GM18511 (cell line): ENCODE measurements at regions not wholly inside any gene's neighbourhood (a gene's known extent, or its start where the extent isn't known, plus 50 kb on each side); places are given as distances from the start of the nearest gene placed in this dataset.

ENCODE experiments used
- ATAC-seq: cut with Tn5 transposase; IDR thresholded peaks from one replicate; pipeline ENCODE4 v1.9.1; 2021; ENCODE audit warnings: mild to moderate bottlenecking, moderate library complexity; ENCODE audit not compliant: unreplicated experiment

GRCh38 chr20:52787216-52787615 lies 184.9 kb upstream of the TSHZ2 start:
- ATAC-seq: no peak

DNA sequence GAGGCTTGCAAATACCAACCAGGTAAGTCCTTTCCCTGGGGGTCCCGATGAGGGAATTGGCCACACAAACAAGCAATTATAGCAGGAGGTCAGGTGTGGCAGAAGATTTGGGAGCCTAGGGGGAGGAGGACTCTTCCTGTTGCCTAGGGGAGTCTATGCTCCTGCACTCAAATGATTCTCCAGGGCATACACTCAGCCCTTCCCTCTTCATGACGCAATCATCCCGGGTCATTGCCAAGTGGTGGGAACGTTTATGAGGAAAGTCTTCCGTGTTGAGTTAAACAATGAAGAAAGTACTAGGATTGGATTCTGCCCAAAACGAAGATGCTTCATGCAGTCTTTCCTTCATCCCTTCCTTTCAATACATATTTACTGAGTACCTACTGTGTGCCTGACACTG lies 186.5 kb upstream of the TSHZ2 start:
- no peak for ATAC-seq

GRCh38 chr20:52783769-52784168 lies 188.4 kb upstream of the TSHZ2 start:
- ATAC-seq: no peak

- ATAC-seq: no peak
These were observed 191.7 kb upstream of the TSHZ2 start for GRCh38 chr20:52780462-52780861.

GRCh38 chr20:52779125-52779524 lies 193.0 kb upstream of the TSHZ2 start:
- no peak for ATAC-seq

- no peak for ATAC-seq
These were observed 195.0 kb upstream of the TSHZ2 start for GRCh38 chr20:52777171-52777570.

GRCh38 chr20:52775786-52776185 lies 196.4 kb upstream of the TSHZ2 start:
- no peak for ATAC-seq

DNA sequence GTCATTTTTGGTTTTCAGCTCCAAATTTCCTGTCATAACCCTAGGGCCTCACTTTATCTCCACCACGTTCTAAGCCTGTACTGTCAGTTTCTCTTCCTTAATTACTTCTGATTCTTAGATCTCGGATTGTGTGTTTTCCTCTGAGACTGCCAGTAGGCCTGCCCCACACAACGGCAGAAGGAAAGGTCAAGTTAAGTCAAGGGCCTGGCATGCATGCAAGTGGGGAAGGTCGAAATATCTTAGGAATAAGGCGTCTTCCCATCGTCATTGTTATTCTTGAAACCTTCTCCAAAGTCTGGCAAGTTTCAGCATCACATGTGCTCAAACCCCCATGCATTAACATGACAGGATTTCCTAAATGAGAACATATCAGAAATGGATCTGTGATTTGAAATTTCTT lies 203.5 kb upstream of the TSHZ2 start:
- ATAC-seq: no peak

- ATAC-seq: no peak
These were observed 205.3 kb upstream of the TSHZ2 start for GRCh38 chr20:52766645-52767435.

GRCh38 chr20:52763321-52763853 lies 208.8 kb upstream of the TSHZ2 start:
- ATAC-seq: no peak

DNA sequence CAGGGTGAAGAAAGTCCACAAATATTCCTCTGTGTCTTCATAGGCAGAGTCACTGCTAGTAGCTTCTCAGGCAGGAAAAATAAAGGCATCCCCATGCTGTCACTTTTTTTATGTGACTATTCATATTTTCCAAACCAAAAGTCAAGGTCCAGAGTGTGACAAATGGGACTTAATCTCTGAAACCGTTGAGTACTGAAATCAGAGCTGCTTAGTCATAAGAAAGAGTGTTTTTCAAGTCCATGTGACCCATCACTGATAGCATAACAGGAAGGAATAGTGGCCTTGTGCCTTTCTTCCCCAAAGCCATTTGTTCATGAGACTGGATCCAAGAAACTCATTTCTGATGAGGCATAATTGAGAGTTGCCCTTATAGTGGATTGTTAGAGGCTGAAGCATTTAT lies 210.3 kb upstream of the TSHZ2 start:
- ATAC-seq: no peak

DNA sequence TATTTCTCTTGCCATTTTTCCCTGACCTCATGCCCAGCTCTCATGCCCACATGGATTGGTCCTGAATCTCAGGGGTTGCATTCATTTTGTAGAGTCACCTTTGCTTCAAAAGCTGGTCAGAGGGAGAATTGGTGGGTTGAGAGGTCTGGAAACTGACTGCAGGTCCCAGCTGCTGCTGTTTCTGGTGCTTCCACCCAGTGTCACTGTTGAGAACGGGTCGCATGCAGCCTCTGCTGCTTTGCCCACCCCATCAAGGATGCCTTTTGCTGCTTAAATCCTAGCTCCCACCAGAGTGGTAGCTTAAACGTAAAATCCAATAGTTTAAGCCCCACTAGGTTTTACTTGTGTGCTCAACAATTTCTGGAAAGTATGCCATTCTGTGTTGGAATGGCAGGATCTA lies 211.4 kb upstream of the TSHZ2 start:
- no peak for ATAC-seq

DNA sequence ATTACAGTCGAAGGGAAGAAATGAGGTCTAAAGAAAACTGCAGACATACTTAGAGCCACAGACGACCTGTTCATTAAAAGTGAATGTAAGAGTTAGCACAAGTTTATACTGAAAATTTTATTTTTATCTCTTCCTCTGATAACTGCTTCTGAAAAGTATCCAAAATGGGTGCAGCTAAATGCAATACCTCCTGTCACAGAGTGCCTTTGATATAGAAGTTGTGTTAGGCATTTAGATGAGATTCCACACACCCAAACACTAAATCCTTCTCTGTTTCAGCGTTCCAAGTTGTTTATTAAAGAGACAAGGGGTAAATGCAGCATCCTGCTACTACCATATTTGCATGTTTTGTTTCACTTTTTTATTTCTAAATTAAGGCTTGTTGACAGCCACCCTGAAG lies 214.7 kb upstream of the TSHZ2 start:
- ATAC-seq: no peak

DNA sequence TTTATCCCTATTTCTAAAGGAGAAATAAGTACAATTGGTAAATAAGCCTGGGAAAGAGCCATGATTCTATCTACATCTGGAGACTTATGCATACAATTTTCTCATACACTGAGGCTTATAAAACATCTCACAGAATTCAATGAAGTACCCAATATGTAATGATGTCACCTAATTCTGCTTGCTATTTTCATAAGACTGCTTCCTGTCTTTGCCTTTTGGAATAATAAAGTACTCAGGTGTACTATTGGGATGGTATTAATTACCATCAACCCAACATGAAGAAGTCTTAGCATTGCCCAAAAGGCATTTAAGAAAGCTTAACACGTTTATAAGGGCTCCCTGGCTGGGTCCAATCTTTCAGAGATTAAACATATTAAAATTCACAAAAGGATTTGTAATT lies 216.4 kb upstream of the TSHZ2 start:
- no peak for ATAC-seq

- ATAC-seq: no peak
These were observed 217.8 kb upstream of the TSHZ2 start for GRCh38 chr20:52754366-52754765.

- ATAC-seq: no peak
These were observed 220.1 kb upstream of the TSHZ2 start for GRCh38 chr20:52752023-52752422.

DNA sequence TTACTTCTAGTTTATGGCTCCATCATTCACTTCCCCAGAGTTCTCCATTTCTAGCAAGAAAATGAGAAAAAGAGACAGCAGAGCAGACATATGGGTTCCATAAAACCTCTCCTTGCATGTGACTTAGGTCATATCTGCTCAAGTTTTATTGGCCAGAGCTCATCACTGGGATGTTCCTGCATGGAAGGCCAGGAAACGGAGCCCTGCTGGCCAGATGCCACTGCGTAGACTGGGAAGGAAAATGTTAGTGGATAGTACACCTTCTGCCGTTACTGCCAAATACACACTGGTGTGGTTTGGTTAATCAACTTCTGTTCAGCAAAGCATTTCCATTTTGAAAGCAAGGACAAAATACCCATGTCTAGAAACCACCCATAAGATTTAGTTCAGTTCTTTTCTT lies 220.6 kb upstream of the TSHZ2 start:
- ATAC-seq: no peak

- ATAC-seq: no peak
These were observed 222.2 kb upstream of the TSHZ2 start for GRCh38 chr20:52749938-52750337.

DNA sequence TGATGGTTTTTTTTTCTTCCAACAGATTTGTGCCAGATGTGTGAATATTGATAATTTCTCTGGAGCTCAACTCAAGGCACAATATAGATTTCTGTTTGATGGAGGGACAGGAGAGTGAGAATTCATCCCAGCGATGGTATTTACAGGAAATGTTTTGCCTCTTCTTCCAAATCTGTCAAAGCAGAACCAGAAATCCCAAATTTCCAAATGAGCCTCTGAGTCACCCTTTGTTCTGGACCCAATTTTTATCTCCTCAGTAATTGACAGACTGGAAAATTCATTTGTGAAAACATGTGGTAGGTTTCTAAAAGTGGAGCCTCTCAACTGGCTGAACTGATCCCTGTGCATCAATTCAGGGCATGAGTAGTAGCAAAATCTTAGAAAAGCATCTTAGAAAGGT lies 223.2 kb upstream of the TSHZ2 start:
- ATAC-seq: no peak

GRCh38 chr20:52748285-52748932 lies 223.7 kb upstream of the TSHZ2 start:
- ATAC-seq: no peak

- ATAC-seq: no peak
These were observed 224.3 kb upstream of the TSHZ2 start for GRCh38 chr20:52747845-52748284.

DNA sequence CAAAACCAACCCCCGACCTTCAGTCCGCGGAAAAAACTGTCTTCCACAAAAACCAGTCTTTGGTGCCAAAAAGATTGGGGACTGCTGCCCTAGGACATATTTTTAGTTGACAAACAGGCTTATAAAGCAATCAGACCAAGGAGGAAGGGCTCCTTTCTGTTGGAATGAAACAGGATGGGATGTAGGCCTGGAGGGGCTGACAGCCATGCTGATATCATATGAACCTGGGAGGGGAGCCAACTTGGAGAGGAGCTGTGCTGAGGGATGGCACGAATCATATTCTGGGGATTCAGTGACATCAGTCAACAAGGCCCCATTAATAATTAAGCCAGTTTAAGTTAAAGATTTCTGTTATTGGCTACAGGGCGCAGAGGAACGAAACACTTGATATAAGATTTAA lies 225.4 kb upstream of the TSHZ2 start:
- ATAC-seq: no peak
